Liver (tissue), 3 donors: ENCODE measurements at regions not wholly inside any gene's neighbourhood (a gene's known extent, or its start where the extent isn't known, plus 50 kb on each side); places are given as distances from the start of the nearest gene placed in this dataset.

Experiments
- ATF3 ChIP-seq: IDR thresholded peaks from 2 replicates; pipeline ENCODE4 v1.6.1; 2016; ENCODE audit warnings: antibody characterized with exemption
- JUND ChIP-seq, 2 donors: IDR thresholded peaks; 2 replicates each; pipeline ENCODE4 v1.6.1; 2016; ENCODE audit warnings: antibody characterized with exemption in 2 of 2
- RAD21 ChIP-seq, 2 donors: IDR thresholded peaks; 2 replicates each; pipeline ENCODE4 v1.6.1; 2016; ENCODE audit warnings: antibody characterized with exemption in 2 of 2, mild to moderate bottlenecking in 2 of 2
- RXRA ChIP-seq, 2 donors: IDR thresholded peaks; 2 replicates each; pipeline ENCODE4 v1.6.1; 2017 to 2018; ENCODE audit warnings: antibody characterized with exemption in 2 of 2, mild to moderate bottlenecking in 1 of 2
- TAF1 ChIP-seq: conservative IDR thresholded peaks from 2 replicates; pipeline ENCODE4 v1.6.1; 2016; ENCODE audit warnings: antibody characterized with exemption, mild to moderate bottlenecking
- YY1 ChIP-seq: IDR thresholded peaks from 2 replicates; pipeline ENCODE4 v1.6.1; 2016; ENCODE audit warnings: antibody characterized with exemption, mild to moderate bottlenecking
- TF ChIP-seq, protein P1 (sequence below): fragments of 150-350 bp; IDR thresholded peaks from 2 replicates; pipeline ENCODE4 v1.5.1; 2017; ENCODE audit warnings: improper control_type of control experiment, low read depth, low read length; ENCODE audit not compliant: missing input control
- TF ChIP-seq, protein P2 (sequence below): IDR thresholded peaks from 2 replicates; pipeline ENCODE4 v1.6.1; 2016; ENCODE audit warnings: antibody characterized with exemption, mild to moderate bottlenecking
- TF ChIP-seq, protein P3 (sequence below): IDR thresholded peaks from 2 replicates; pipeline ENCODE4 v1.6.1; 2016; ENCODE audit warnings: antibody characterized with exemption
- donor health status: healthy.
- donor health status: healthy.

DNA sequence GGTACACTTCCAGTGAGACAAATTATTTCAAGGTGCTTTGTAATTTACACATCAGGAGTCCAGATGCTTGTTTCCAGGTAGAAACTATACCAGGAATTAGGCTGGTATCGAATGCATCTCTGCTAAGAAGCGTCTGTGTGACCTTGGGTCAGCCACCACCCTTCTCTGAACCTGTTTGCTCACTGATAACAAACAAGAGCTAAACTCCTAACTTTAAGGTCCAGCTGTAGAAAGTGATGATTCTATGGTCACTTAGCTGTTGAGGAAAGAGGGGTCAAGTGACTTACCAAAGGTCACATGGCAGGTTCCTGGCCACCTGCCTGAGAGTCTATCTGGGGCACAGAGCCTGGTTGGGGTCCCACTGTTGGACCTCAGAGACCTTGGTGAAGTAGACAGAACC, 95.4 kb downstream of the HIF1AN start:
- no peak for TF ChIP-seq ATF3
- no peak for TF ChIP-seq RAD21 (IDR thresholded peaks at IDR 0.05)
- TF ChIP-seq, protein P1, sequence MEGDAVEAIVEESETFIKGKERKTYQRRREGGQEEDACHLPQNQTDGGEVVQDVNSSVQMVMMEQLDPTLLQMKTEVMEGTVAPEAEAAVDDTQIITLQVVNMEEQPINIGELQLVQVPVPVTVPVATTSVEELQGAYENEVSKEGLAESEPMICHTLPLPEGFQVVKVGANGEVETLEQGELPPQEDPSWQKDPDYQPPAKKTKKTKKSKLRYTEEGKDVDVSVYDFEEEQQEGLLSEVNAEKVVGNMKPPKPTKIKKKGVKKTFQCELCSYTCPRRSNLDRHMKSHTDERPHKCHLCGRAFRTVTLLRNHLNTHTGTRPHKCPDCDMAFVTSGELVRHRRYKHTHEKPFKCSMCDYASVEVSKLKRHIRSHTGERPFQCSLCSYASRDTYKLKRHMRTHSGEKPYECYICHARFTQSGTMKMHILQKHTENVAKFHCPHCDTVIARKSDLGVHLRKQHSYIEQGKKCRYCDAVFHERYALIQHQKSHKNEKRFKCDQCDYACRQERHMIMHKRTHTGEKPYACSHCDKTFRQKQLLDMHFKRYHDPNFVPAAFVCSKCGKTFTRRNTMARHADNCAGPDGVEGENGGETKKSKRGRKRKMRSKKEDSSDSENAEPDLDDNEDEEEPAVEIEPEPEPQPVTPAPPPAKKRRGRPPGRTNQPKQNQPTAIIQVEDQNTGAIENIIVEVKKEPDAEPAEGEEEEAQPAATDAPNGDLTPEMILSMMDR, result no peak
- TF ChIP-seq, protein P2, sequence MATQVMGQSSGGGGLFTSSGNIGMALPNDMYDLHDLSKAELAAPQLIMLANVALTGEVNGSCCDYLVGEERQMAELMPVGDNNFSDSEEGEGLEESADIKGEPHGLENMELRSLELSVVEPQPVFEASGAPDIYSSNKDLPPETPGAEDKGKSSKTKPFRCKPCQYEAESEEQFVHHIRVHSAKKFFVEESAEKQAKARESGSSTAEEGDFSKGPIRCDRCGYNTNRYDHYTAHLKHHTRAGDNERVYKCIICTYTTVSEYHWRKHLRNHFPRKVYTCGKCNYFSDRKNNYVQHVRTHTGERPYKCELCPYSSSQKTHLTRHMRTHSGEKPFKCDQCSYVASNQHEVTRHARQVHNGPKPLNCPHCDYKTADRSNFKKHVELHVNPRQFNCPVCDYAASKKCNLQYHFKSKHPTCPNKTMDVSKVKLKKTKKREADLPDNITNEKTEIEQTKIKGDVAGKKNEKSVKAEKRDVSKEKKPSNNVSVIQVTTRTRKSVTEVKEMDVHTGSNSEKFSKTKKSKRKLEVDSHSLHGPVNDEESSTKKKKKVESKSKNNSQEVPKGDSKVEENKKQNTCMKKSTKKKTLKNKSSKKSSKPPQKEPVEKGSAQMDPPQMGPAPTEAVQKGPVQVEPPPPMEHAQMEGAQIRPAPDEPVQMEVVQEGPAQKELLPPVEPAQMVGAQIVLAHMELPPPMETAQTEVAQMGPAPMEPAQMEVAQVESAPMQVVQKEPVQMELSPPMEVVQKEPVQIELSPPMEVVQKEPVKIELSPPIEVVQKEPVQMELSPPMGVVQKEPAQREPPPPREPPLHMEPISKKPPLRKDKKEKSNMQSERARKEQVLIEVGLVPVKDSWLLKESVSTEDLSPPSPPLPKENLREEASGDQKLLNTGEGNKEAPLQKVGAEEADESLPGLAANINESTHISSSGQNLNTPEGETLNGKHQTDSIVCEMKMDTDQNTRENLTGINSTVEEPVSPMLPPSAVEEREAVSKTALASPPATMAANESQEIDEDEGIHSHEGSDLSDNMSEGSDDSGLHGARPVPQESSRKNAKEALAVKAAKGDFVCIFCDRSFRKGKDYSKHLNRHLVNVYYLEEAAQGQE, result no peak
- no peak for TF ChIP-seq TAF1
- TF ChIP-seq YY1, result no peak
- TF ChIP-seq, protein P3, sequence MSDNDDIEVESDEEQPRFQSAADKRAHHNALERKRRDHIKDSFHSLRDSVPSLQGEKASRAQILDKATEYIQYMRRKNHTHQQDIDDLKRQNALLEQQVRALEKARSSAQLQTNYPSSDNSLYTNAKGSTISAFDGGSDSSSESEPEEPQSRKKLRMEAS, result no peak
- no peak for TF ChIP-seq RXRA (IDR thresholded peaks at IDR 0.05)
- no peak for TF ChIP-seq JUND (IDR thresholded peaks at IDR 0.05)
